K562 (cell line): ENCODE measurements at regions not wholly inside any gene's neighbourhood (a gene's known extent, or its start where the extent isn't known, plus 50 kb on each side); places are given as distances from the start of the nearest gene placed in this dataset.

Source experiments
- ATAC-seq: fragments of 200-7000 bp; cut with Tn5 transposase; 3 replicates; pipeline ENCODE4 v1.9.1; 2020; ENCODE audit warnings: moderate library complexity
- BruUV-seq: library from RNA; stranded (reverse); fragments of 400-500 nt; replicated peaks from 2 replicates; lab custom pipeline; 2021; lab: Mats Ljungman, UMichigan
- CTCF ChIA-PET: fragments of 300-600 bp; formaldehyde crosslinking; extraction: SDS; loops from one replicate; lab custom pipeline; 2021; ENCODE audit warnings: low intra/inter-chr PET ratio; lab: Yijun Ruan, JAX
- POLR2A ChIA-PET: fragments of 300-600, 350-650 bp; sonication (Branson Sonifier 250); formaldehyde crosslinking; extraction: SDS; loops from one replicate; lab custom pipeline; 2021; ENCODE audit warnings: antibody characterized with exemption, inconsistent platforms; lab: Yijun Ruan, JAX
- DNase-seq, 4 experiments: peaks; one replicate each; pipeline versions ENCODE4 v3.0.0 to v3.0.0-alpha.2; 2011 to 2018; ENCODE audit warnings: low spot score in 3 of 4, mixed read lengths in 3 of 4; ENCODE audit errors: extremely low read depth in 1 of 4
- FAIRE-seq: peaks from 2 replicates; lab custom pipeline; 2011; peaks lifted over from hg19 to GRCh38; lab: Jason Lieb, UNC
- H2AFZ ChIP-seq: 2 replicates; pipeline ENCODE4 v1.6.0; 2011; ENCODE audit warnings: low read depth, low read length, control low read depth, inconsistent platforms
- H3K27ac ChIP-seq: fragments of 200-600 bp; 3 replicates; pipeline ENCODE4 v1.8.0; 2011; ENCODE audit warnings: low read depth, mild to moderate bottlenecking, control low read depth, inconsistent platforms, low read length, moderate library complexity, mixed read lengths; ENCODE audit errors: extremely low read depth
- H3K27me3 ChIP-seq, 2 experiments: fragments of 300-600 bp in 1 of 2; 2 replicates in 1 of 2; 3 replicates in 1 of 2; pipeline versions ENCODE4 v1.6.0 to v1.8.0; 2011; ENCODE audit warnings: inconsistent platforms in 2 of 2, low read length in 2 of 2, mild to moderate bottlenecking in 1 of 2, mixed read lengths in 1 of 2, moderate library complexity in 1 of 2; ENCODE audit not compliant: control insufficient read depth in 2 of 2, insufficient read depth in 2 of 2
- H3K36me3 ChIP-seq: fragments of 300-600 bp; 3 replicates; pipeline ENCODE4 v1.8.0; 2011; ENCODE audit warnings: mild to moderate bottlenecking, low read length, inconsistent platforms; ENCODE audit not compliant: control insufficient read depth, insufficient read depth
- H3K4me1 ChIP-seq, 2 experiments: fragments of 200-600 bp in 1 of 2; replicated peaks in 1 of 2; 2 replicates in 1 of 2; 3 replicates in 1 of 2; pipeline versions ENCODE4 v1.5.1 to v1.8.0; 2011; ENCODE audit warnings: inconsistent platforms in 2 of 2, low read length in 2 of 2, mild to moderate bottlenecking in 1 of 2, mixed read lengths in 1 of 2, moderate library complexity in 1 of 2; ENCODE audit not compliant: control insufficient read depth in 2 of 2, insufficient read depth in 2 of 2
- H3K4me2 ChIP-seq: 2 replicates; pipeline ENCODE4 v1.6.1; 2011; ENCODE audit warnings: low read length, control low read depth, inconsistent platforms, mixed read lengths; ENCODE audit not compliant: insufficient read depth
- H3K4me3 ChIP-seq: fragments of 200-600 bp; sonication (generic), shearing (Covaris generic); 2 replicates; pipeline ENCODE4 v1.5.1; 2016; ENCODE audit warnings: control low read depth, inconsistent platforms
- H3K79me2 ChIP-seq: fragments of 200-600 bp; 3 replicates; pipeline ENCODE4 v1.8.0; 2011; ENCODE audit warnings: low read length, inconsistent platforms; ENCODE audit not compliant: control insufficient read depth, insufficient read depth
- H3K9ac ChIP-seq, 2 experiments: 2 replicates each; pipeline versions ENCODE4 v1.6.0 to v1.6.1; 2011; ENCODE audit warnings: low read depth in 2 of 2, low read length in 2 of 2, control low read depth in 1 of 2, inconsistent platforms in 1 of 2, mild to moderate bottlenecking in 1 of 2, mixed read lengths in 1 of 2; ENCODE audit not compliant: insufficient read depth in 1 of 2
- H3K9me1 ChIP-seq: one replicate; pipeline ENCODE4 v1.6.0; 2011; ENCODE audit warnings: inconsistent platforms, mild to moderate bottlenecking, low read length, moderate library complexity; ENCODE audit not compliant: control insufficient read depth, insufficient read depth
- H3K9me3 ChIP-seq: replicated peaks from 2 replicates; pipeline ENCODE4 v1.5.1; 2011; ENCODE audit warnings: low read depth, low read length, inconsistent platforms; ENCODE audit not compliant: control insufficient read depth, insufficient read depth
- H4K20me1 ChIP-seq: replicated peaks from 2 replicates; pipeline ENCODE4 v1.6.1; 2011; ENCODE audit warnings: low read length, inconsistent platforms, mixed read lengths; ENCODE audit not compliant: control insufficient read depth, insufficient read depth
- ATF4 ChIP-seq: fragments of 450-650 bp; formaldehyde crosslinking; IDR thresholded peaks from 2 replicates; pipeline ENCODE4 v1.4.0; 2022; ENCODE audit warnings: mild to moderate bottlenecking, moderate library complexity
- CEBPZ ChIP-seq: fragments of 150-350 bp; IDR thresholded peaks from 2 replicates; pipeline ENCODE4 v1.6.1; 2014; ENCODE audit warnings: low read depth, mild to moderate bottlenecking, low read length, borderline replicate concordance
- ELF4 ChIP-seq: fragments of 450-650 bp; formaldehyde crosslinking; IDR thresholded peaks from 2 replicates; pipeline ENCODE4 v1.4.0; 2022; ENCODE audit warnings: missing genetic modification characterization
- ETV6 ChIP-seq, 3 experiments: fragments of 150-350 bp in 1 of 3; sonication (generic) in 1 of 3; formaldehyde crosslinking in 1 of 3; IDR thresholded peaks; 2 replicates each; pipeline versions ENCODE4 v1.6.1 to v1.8.0; 2014 to 2022; ENCODE audit warnings: borderline replicate concordance in 2 of 3, low read depth in 2 of 3, antibody characterized with exemption in 1 of 3, low read length in 1 of 3, mild to moderate bottlenecking in 1 of 3, missing genetic modification reagents in 1 of 3
- PTTG1 ChIP-seq: fragments of 450-650 bp; IDR thresholded peaks from 2 replicates; pipeline ENCODE4 v1.6.1; 2016; ENCODE audit warnings: low read depth, mild to moderate bottlenecking, missing genetic modification characterization, missing compliant biosample characterization
- PYGO2 ChIP-seq: fragments of 450-650 bp; IDR thresholded peaks from 2 replicates; pipeline ENCODE4 v1.6.1; 2016; ENCODE audit warnings: mild to moderate bottlenecking, missing genetic modification characterization, moderate library complexity, missing compliant biosample characterization
- TBP ChIP-seq: optimal IDR thresholded peaks from 2 replicates; pipeline ENCODE3; 2011; ENCODE audit warnings: low read depth, low read length, improper control_type of control experiment
- ZC3H11A ChIP-seq: IDR thresholded peaks from 2 replicates; pipeline ENCODE4 v1.6.1; 2012; ENCODE audit warnings: low read depth, low read length, improper control_type of control experiment
- ZKSCAN1 ChIP-seq: fragments of 150-350 bp; IDR thresholded peaks from 2 replicates; pipeline ENCODE4 v1.6.1; 2016; ENCODE audit warnings: low read depth, low read length
- WGBS: fragments of 100-300 bp; shearing (Covaris generic); methylation state at CpG from one replicate; pipeline ENCODE4 v1.1.6; 2016; ENCODE audit warnings: low coverage, mixed read lengths; ENCODE audit not compliant: insufficient coverage; ENCODE audit errors: missing lambda C conversion rate; 5-methylcytosine and 5-hydroxymethylcytosine counted together
- in situ Hi-C: fragments of 300-500 bp; cut with MboI; formaldehyde crosslinking; loops from 4 replicates; pipeline ENCODE4 v1.15.0; 2018; ENCODE audit warnings: inconsistent platforms, mixed read lengths
- intact Hi-C: fragments of 100-400 bp; cut with micrococcal nuclease; formaldehyde crosslinking; loops from 2 replicates; pipeline ENCODE4 v1.14.2; 2022

GRCh38 chr5:2569176-2569575 lies 182.3 kb downstream of the IRX2 start:
- H3K36me3 ChIP-seq: no peaks in the 10 kb centered on the region
- TF ChIP-seq PTTG1 (tag) (no peak), ATF4 (CRISPR knock-in tag) (no peak), TBP (no peak), PYGO2 (tag) (no peak)

GRCh38 chr5:2566284-2566683 lies 185.2 kb downstream of the IRX2 start:
- no peak overlapping the region for H2AFZ ChIP-seq
- no peak overlapping the region for H3K4me3 ChIP-seq
- 0 out of 2 replicates have a peak, but pooled peaks cover 2% of the 10 kb centered on the region for H4K20me1 ChIP-seq
- H3K27me3 ChIP-seq: peaks cover 5 to 17% of the 10 kb centered on the region in 2 experiments; a peak in 3 of 5 replicates
- ChIA-PET POLR2A (no interaction called here), CTCF (no interaction called here)
- H3K9me1 ChIP-seq: no peaks in the 10 kb centered on the region
- ATAC-seq (no peak), FAIRE-seq (no peak), DNase-seq (no peak)
- intact Hi-C loops: no loop called here
- no peak overlapping the region for H3K27ac ChIP-seq
- in situ Hi-C loops: no loop called here
- no peaks in the 10 kb centered on the region for H3K36me3 ChIP-seq
- BruUV-seq: no TSS peak
- no peaks in the 10 kb centered on the region for H3K4me1 ChIP-seq
- no peak overlapping the region for H3K9ac ChIP-seq
- no peaks in the 10 kb centered on the region for H3K79me2 ChIP-seq
- H3K4me2 ChIP-seq: no peak overlapping the region
- H3K9me3 ChIP-seq: no peaks in the 10 kb centered on the region
- 0% methylated on average over 3 of the region's 3 CpGs for WGBS
- no peak for TF ChIP-seq ZKSCAN1
- no peak for TF ChIP-seq CEBPZ
- TF ChIP-seq ETV6 (IDR thresholded peaks at IDR 0.05; ENCODE audit: borderline replicate concordance in 1 of 2, low read depth in 2 of 2, low read length in 1 of 2): no peak
- no peak for TF ChIP-seq ETV6 (CRISPR knock-in tag; IDR thresholded peaks at IDR 0.05; ENCODE audit: borderline replicate concordance)
- no peak for TF ChIP-seq ELF4 (CRISPR knock-in tag)
- TF ChIP-seq ZC3H11A: no peak

More at GRCh38 chr5:2569176-2569575, 182.3 kb downstream of the IRX2 start:
- ChIA-PET POLR2A (no interaction called here), CTCF (no interaction called here)
- Histone ChIP-seq H3K4me3 (no peak overlapping the region), H3K27ac (no peak overlapping the region), H3K9ac (no peak overlapping the region), H3K79me2 (no peaks in the 10 kb centered on the region), H3K4me2 (no peak overlapping the region), H3K4me1 (no peaks in the 10 kb centered on the region), H3K9me1 (no peaks in the 10 kb centered on the region), H3K27me3 (peaks cover 0 to 12% of the 10 kb centered on the region in 2 experiments; a peak in 2 of 5 replicates), H4K20me1 (no peaks in the 10 kb centered on the region), H3K9me3 (no peaks in the 10 kb centered on the region), H2AFZ (no peak overlapping the region)
- under 1% methylated on average over 10 of the region's 10 CpGs for WGBS
- in situ Hi-C loops (no loop called here), intact Hi-C loops (no loop called here)
- ATAC-seq: no peak
- no peak for FAIRE-seq
- no peak for DNase-seq
- BruUV-seq: no TSS peak
